Right lobe of liver (tissue), 1 donor: ENCODE measurements at regions not wholly inside any gene's neighbourhood (a gene's known extent, or its start where the extent isn't known, plus 50 kb on each side); places are given as distances from the start of the nearest gene placed in this dataset.

Experiments used
- small RNA-seq, 2 experiments: library from RNA; depleted of rRNA; stranded (forward); fragments of <200 nt; gene quantifications; one replicate each; pipeline ENCODE3, GENCODE V24; 2016

Small RNAs in the stretch of these regions (small RNA-seq; reads per million reads assigned to genes)
- 0 reads per million in 2 experiments for gene RN7SKP218
- 0 reads per million in 2 experiments for gene RNU1-14P
